ENCODE measurements at regions not wholly inside any gene's neighbourhood (a gene's known extent, or its start where the extent isn't known, plus 50 kb on each side); places are given as distances from the start of the nearest gene placed in this dataset.

DNA sequence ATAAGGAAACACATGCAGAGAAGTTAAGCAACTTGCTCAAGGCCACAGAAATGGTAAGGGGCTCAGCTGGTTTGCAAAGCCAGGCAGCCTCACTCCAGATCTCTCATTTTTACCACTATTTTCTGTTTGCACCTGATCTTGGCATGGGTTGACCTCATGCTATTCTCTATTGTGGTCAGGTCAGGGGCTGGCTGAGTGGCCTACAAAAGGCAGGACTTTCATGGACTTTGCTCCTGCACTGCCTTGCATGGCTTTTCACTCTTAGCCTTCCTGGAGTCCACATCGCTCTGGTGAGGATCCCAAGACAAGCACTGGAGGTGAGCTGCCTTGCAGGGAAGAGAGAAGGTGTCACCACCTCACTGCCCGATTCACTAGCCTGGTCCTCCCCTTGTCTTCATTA, 56.8 kb upstream of the CSF3R start:
- no peak for DNase-seq

DNA sequence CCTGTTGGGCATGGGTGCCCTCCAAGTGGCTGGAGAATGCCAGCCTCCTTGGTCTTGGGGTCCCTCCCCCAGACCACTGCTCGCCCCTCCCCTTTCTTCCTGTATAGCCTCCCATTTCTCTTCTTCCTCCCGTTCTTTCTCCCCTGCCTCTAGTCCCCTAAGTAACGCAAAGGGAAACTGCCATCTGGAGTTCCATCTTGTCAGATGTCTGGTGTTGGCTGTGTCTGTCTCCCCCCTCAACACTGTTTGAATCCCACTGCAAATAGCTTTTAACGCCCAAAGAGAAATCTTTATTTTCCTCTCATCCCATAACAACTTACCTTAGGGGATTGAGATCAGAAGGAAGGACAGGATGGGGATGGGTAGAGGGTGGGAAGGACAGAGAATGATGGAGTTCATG, 55.3 kb upstream of the CSF3R start:
- no peak for DNase-seq

DNA sequence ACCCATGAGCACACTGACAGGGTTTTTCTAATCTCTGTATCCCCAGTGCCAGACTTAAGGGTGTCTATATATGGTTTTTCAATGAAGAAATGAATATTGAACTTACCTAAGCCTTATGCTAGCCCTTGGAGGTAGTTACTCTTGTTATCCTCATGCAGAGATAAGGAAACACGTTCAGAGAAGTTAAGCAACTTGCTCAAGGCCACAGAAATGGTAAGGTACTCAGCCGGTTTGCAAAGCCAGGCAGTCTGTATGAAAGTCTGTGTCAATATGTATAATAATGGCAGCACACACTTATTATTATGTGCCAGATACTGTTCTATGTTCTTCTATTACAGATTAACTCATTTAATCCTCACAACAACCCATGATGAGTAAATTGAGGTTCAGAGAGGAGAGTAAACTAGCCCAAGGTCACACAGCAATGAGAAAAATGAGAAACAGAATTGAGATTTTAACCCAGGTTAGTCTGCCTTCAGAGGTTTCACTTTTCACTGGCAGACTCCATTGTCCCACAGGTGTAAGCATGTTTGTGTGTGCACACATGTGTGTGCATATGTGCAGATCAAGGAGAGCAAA, 54.6 kb upstream of the CSF3R start:
- no peak for DNase-seq

DNA sequence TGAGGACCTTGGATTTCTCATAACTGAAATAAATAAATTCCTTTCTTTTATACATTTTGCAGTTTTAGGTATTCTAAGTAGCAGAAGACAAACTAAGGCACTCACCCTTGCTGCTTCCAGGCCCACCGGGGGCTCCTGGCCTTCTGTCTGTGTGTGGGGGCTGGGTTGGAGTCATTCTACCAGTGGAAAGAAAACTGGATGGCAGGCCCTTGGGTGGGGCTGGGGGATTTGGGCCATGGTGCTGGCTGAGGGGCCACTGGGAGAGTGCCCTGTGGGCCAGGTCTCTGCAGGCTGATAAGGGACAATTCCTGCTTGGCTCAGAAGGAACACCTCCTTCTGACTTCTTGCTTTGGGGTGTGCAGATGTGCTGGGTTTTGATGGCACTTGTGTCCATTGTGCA, 54.0 kb upstream of the CSF3R start:
- DNase-seq = no peak

DNA sequence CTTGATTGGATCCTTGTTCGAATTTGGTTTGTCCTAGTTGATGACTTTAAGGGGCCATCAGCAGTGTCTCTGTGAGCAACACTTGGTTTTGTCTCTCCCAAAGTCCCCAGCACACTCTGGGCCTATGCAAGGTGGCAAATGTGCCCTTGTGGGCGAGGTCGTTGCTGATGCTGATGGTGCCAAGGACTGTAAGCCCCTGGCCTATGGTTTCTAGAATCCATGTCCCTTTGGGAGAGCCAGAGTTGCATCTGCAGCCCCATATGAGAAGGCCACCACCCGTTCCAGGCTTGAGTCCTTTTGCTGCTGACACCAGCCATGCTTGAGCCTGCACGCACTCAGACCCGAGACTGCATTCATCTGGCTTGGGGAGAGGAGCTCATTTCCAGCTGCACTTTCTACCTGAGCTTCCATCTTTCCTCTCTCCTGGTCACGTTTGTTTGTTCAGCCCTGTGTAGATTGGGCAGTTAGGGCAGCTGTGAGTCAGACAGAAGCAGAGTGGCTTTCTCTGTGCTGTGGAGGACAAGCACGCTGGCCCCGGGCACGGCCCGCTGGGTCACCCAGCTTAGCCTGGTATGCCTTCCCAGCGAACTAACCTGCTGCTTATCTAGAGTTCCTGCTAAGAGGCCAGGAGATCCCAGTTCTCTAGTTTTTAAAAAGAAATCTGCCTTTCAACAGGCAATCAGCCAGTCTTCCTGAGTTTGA, 52.1 kb upstream of the CSF3R start:
- no peak for DNase-seq

DNA sequence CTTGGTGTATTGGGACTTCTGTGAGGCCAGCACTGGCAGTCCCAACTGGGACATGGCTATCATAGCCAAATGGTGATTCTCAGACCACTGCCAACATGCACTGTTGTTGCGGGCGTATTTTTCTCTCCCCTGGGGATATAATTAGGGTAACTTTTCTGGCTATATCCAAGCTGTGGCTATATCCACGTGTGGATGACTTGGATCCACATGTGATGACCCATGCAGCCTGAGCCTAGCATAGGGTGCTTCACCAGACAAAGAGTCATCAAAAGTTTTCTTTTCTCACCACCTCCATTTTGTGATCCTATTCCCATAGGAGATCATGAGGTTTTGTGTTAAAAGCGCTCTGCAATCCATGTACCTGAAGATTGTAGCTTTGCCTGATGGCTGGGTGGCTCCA, 51.2 kb upstream of the CSF3R start:
- no peak for DNase-seq

DNA sequence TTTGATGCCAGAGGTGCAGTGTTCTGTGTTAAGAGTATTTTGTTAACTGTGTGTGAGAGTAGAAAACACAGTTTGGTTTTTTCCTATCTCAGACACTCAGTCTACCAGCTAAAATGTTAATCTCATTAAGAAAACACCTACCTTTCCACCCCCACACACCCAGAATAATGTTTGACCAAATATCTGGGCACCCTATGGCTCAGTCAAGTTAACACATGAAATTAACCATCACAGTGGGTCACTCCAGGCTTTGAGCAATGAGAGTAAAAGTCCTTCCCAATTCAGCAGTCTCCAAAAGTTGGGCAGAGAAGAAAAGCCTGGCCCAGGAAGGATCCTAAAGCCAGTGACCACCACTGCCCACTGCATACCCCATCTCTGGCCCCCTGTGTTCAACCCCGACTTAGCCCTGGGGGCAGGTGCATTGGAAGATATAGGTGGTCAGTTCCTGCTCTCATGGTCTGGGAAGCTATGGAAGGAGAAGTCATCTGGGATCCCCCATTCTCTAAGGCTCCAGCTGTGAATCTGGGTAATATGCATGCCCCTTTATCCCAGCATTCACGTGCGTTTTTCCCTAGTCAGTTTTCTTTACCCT, 50.2 kb upstream of the CSF3R start:
- DNase-seq = no peak
